ENCODE measurements at regions not wholly inside any gene's neighbourhood (a gene's known extent, or its start where the extent isn't known, plus 50 kb on each side); places are given as distances from the start of the nearest gene placed in this dataset.

DNA sequence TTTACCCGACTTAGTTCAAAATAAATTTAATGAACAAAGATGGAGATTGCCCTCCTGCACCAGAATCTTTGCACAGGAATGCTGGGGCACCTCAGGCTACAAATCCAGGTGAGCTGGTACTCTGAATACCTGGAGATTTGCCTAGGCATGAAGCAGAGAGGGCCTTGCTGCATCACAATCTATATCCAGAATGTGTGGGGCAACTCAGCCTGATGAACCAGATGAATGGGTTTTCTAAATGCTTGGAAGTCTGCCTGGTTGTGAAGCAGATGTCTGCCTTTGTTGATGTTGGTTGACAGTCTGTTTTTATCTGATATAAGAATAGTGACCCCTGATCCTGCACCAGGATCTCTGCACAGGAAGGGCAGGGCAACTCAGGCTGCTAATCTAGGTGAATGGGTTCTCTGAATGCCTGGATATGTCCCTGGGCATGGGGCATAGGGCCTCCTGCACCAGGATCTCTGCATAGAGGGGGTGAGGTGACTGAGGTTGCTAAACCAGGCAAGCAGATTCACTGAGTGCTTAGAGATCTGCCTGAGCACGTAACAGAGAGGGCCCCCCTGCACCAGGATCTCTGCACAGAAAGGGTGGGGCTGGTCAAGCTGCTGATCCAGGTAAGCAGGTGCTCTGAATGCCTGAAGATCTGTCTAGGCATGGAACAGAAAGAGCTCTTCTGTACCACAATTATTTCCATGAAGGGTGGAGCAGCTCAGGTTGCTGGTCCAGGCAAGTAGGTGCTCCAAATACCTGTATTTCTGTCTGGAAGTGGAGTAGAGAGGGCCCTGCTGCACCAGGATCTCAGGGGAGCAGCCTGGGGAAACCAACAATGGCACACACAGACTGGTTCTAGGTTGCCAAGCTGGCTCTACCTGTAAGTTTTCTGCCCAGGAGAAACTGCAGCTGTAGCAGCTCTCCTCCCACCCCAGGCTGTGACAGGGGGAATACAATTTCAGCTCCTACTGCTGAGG is 437.5 kb downstream of the MMUT start (continued):
- no peak for TF ChIP-seq ZNF383 (CRISPR knock-in tag; IDR thresholded peaks at IDR 0.05; ENCODE audit: borderline replicate concordance)
- no peak for TF ChIP-seq ZNF510 (CRISPR knock-in tag; IDR thresholded peaks at IDR 0.05; ENCODE audit: low read depth)

DNA sequence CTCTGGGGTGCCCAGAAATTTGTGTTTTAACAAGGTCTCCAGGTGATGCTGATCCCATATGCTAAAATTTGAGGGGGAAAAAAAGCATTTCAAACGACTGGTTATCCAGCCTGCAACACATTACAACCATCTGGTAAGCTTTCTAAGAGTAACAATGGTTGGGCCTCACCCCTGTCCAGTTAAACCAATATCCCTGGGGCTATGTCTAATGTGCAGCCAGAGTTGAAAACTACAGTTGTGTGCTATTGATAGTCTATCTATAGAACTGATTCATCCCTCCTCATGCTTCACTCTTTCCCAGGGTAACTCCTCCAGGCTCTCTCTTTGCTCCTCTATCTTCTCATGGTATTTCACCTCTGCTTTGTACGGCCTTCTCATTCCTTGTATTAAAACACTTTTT is 458.3 kb downstream of the MMUT start:
- TF ChIP-seq ZFP36L1 (CRISPR knock-in tag; IDR thresholded peaks at IDR 0.05): no peak
- TF ChIP-seq GATAD2A (CRISPR knock-in tag; IDR thresholded peaks at IDR 0.05): no peak
- no peak for TF ChIP-seq ZNF607 (CRISPR knock-in tag; IDR thresholded peaks at IDR 0.05; ENCODE audit: borderline replicate concordance)
- no peak for TF ChIP-seq ZNF570 (CRISPR knock-in tag; IDR thresholded peaks at IDR 0.05; ENCODE audit: borderline replicate concordance)
- no peak for TF ChIP-seq POLR2AphosphoS2 (IDR thresholded peaks at IDR 0.05; ENCODE audit: low read depth, low read length)
- TF ChIP-seq TCF12 (IDR thresholded peaks at IDR 0.05): no peak
- no peak for TF ChIP-seq TCF12 (CRISPR knock-in tag; IDR thresholded peaks at IDR 0.05)
- no peak for TF ChIP-seq ZNF160 (CRISPR knock-in tag; IDR thresholded peaks at IDR 0.05)
- TF ChIP-seq EP300 (IDR thresholded peaks at IDR 0.05; ENCODE audit: low read depth in 2 of 2, low read length in 2 of 2): no peak
- no peak for TF ChIP-seq EP300 (CRISPR knock-in tag; IDR thresholded peaks at IDR 0.05; ENCODE audit: borderline replicate concordance)
- TF ChIP-seq RBM22 (optimal IDR thresholded peaks at IDR 0.05; ENCODE audit: low read length): no peak
- no peak for TF ChIP-seq SRSF9 (IDR thresholded peaks at IDR 0.05; ENCODE audit: borderline replicate concordance, insufficient read depth, low read depth, low read length, poor library complexity, severe bottlenecking)
- TF ChIP-seq CREBL2 (CRISPR knock-in tag; IDR thresholded peaks at IDR 0.05; ENCODE audit: borderline replicate concordance): no peak
- TF ChIP-seq TCF7L2 (IDR thresholded peaks at IDR 0.05; ENCODE audit: low read depth, low read length): no peak
- no peak for TF ChIP-seq ZSCAN21 (CRISPR knock-in tag; IDR thresholded peaks at IDR 0.05; ENCODE audit: borderline replicate concordance)
- no peak for TF ChIP-seq ZNF17 (CRISPR knock-in tag; IDR thresholded peaks at IDR 0.05)
- no peak for TF ChIP-seq ZNF205 (CRISPR knock-in tag; IDR thresholded peaks at IDR 0.05)
- TF ChIP-seq, protein P1, sequence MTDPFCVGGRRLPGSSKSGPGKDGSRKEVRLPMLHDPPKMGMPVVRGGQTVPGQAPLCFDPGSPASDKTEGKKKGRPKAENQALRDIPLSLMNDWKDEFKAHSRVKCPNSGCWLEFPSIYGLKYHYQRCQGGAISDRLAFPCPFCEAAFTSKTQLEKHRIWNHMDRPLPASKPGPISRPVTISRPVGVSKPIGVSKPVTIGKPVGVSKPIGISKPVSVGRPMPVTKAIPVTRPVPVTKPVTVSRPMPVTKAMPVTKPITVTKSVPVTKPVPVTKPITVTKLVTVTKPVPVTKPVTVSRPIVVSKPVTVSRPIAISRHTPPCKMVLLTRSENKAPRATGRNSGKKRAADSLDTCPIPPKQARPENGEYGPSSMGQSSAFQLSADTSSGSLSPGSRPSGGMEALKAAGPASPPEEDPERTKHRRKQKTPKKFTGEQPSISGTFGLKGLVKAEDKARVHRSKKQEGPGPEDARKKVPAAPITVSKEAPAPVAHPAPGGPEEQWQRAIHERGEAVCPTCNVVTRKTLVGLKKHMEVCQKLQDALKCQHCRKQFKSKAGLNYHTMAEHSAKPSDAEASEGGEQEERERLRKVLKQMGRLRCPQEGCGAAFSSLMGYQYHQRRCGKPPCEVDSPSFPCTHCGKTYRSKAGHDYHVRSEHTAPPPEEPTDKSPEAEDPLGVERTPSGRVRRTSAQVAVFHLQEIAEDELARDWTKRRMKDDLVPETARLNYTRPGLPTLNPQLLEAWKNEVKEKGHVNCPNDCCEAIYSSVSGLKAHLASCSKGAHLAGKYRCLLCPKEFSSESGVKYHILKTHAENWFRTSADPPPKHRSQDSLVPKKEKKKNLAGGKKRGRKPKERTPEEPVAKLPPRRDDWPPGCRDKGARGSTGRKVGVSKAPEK (CRISPR knock-in tag; IDR thresholded peaks at IDR 0.05; ENCODE audit: borderline replicate concordance): no peak
- no TSS peak for BruUV-seq (replicated peaks)
- Histone ChIP-seq H2AFZ (ENCODE audit: low read length) (no peak overlapping the region), H3K27ac (ENCODE audit: extremely low read length, insufficient read depth, low read length) (no peak overlapping the region), H3K79me2 (ENCODE audit: insufficient read depth, low read length) (no peaks in the 10 kb centered on the region), H3K36me3 (replicated peaks in 1 of 2; ENCODE audit: control insufficient read depth in 1 of 2, insufficient read depth in 2 of 2, low read length in 2 of 2) (no peaks in the 10 kb centered on the region), H3K4me3 (replicated peaks in 1 of 3; ENCODE audit: insufficient read depth in 1 of 3, low read depth in 2 of 3, low read length in 3 of 3) (no peak overlapping the region), H3K9me3 (ENCODE audit: low read length) (no peaks in the 10 kb centered on the region), H3K9ac (ENCODE audit: insufficient read depth, low read depth, low read length) (no peak overlapping the region), H3K4me1 (ENCODE audit: insufficient read depth, low read length) (no peaks in the 10 kb centered on the region), H4K20me1 (ENCODE audit: insufficient read depth, low read length) (no peaks in the 10 kb centered on the region), H3K27me3 (ENCODE audit: control insufficient read depth in 1 of 2, insufficient read depth in 2 of 2, low read length in 2 of 2) (no peaks in the 10 kb centered on the region), H3K4me2 (ENCODE audit: low read depth, low read length) (no peak overlapping the region)
- CTCF ChIA-PET (ENCODE audit: low intra/inter-chr PET ratio, low total read pairs): no interaction called here
- DNase-seq (ENCODE audit: low spot score) (no peak), FAIRE-seq (no peak), ATAC-seq (no peak)
- in situ Hi-C loops (cut with HindIII; ENCODE audit: extremely low pct_ligation_motif_present, low pct_unique_long_range_greater_than_20kb) (no loop called here), intact Hi-C loops (cut with micrococcal nuclease; ENCODE audit: unreplicated experiment) (no loop called here)
- 5% methylated on average over 2 of the region's 2 CpGs for WGBS (ENCODE audit: low lambda C conversion rate)
- POLR2A ChIA-PET: no interaction called here
